ENCODE measurements at regions not wholly inside any gene's neighbourhood (a gene's known extent, or its start where the extent isn't known, plus 50 kb on each side); places are given as distances from the start of the nearest gene placed in this dataset.

GRCh38 chrX:68931345-68931744, 102.5 kb downstream of the EFNB1 start:
- H3K9me3 ChIP-seq (ENCODE audit: control insufficient read depth in 4 of 4, low read length in 3 of 4) = no peaks in the 10 kb centered on the region
- H3K4me1 ChIP-seq (ENCODE audit: control insufficient read depth in 4 of 4, insufficient read depth in 4 of 4, low read length in 3 of 4) = no peaks in the 10 kb centered on the region
- H3K27ac ChIP-seq (ENCODE audit: low read depth in 1 of 2, low read length in 2 of 2) = no peak overlapping the region
- no peak overlapping the region for H3K4me3 ChIP-seq (ENCODE audit: low read depth in 1 of 3, low read length in 3 of 3)
- no peaks in the 10 kb centered on the region for H3K36me3 ChIP-seq (ENCODE audit: control insufficient read depth in 4 of 4, insufficient read depth in 3 of 4, low read depth in 1 of 4, low read length in 3 of 4)
- 84% methylated on average over 4 of the region's 4 CpGs for WGBS
- TF ChIP-seq EGR1 (IDR thresholded peaks at IDR 0.05; ENCODE audit: low read depth in 2 of 2) (no peak), YY1 (IDR thresholded peaks at IDR 0.05) (no peak), HNF4A (conservative IDR thresholded peaks at IDR 0.05) (no peak), GABPA (IDR thresholded peaks at IDR 0.05 in 1 of 2, conservative IDR thresholded peaks at IDR 0.05 in 1 of 2) (no peak), RAD21 (IDR thresholded peaks at IDR 0.05) (no peak), ZBTB33 (IDR thresholded peaks at IDR 0.05) (no peak), SP1 (IDR thresholded peaks at IDR 0.05) (no peak), HNF4G (IDR thresholded peaks at IDR 0.05) (no peak), FOXA2 (IDR thresholded peaks at IDR 0.05) (no peak), JUND (IDR thresholded peaks at IDR 0.05) (no peak)
- DNase-seq (ENCODE audit: low spot score) = no peak
- H3K27me3 ChIP-seq (ENCODE audit: control insufficient read depth in 4 of 4, insufficient read depth in 4 of 4, low read length in 3 of 4) = no peaks in the 10 kb centered on the region
- no peak overlapping the region for H3K9ac ChIP-seq (ENCODE audit: low read depth in 1 of 2, low read length in 2 of 2)

- no peak for DNase-seq (ENCODE audit: low spot score)
Measured at GRCh38 chrX:68930542-68931317, 101.9 kb downstream of the EFNB1 start.

More at GRCh38 chrX:68930542-68931317, 101.9 kb downstream of the EFNB1 start:
- Histone ChIP-seq H3K9ac (ENCODE audit: low read depth in 1 of 2, low read length in 2 of 2) (no peak overlapping the region), H3K36me3 (ENCODE audit: control insufficient read depth in 4 of 4, insufficient read depth in 3 of 4, low read depth in 1 of 4, low read length in 3 of 4) (no peaks in the 10 kb centered on the region), H3K9me3 (ENCODE audit: control insufficient read depth in 4 of 4, low read length in 3 of 4) (no peaks in the 10 kb centered on the region), H3K27me3 (ENCODE audit: control insufficient read depth in 4 of 4, insufficient read depth in 4 of 4, low read length in 3 of 4) (no peaks in the 10 kb centered on the region), H3K4me1 (ENCODE audit: control insufficient read depth in 4 of 4, insufficient read depth in 4 of 4, low read length in 3 of 4) (no peaks in the 10 kb centered on the region), H3K4me3 (ENCODE audit: low read depth in 1 of 3, low read length in 3 of 3) (no peak overlapping the region), H3K27ac (ENCODE audit: low read depth in 1 of 2, low read length in 2 of 2) (no peak overlapping the region)
- 88% methylated on average over 5 of the region's 5 CpGs for WGBS
- TF ChIP-seq EGR1 (IDR thresholded peaks at IDR 0.05; ENCODE audit: low read depth in 2 of 2) (no peak), NR2F2 (IDR thresholded peaks at IDR 0.05) (no peak), ATF3 (IDR thresholded peaks at IDR 0.05) (no peak), CTCF (IDR thresholded peaks at IDR 0.05; ENCODE audit: low read depth, low read length, missing input control) (no peak), HNF4A (conservative IDR thresholded peaks at IDR 0.05) (no peak), SP1 (IDR thresholded peaks at IDR 0.05) (no peak), JUND (IDR thresholded peaks at IDR 0.05) (no peak), YY1 (IDR thresholded peaks at IDR 0.05) (no peak)

All from liver (tissue), 8 donors.